HG02884 (cell line): ENCODE measurements at regions not wholly inside any gene's neighbourhood (a gene's known extent, or its start where the extent isn't known, plus 50 kb on each side); places are given as distances from the start of the nearest gene placed in this dataset.
"Not testable (repeated sequence)": the region's sequence is repeated elsewhere in the genome, so short reads cannot be mapped to it uniquely, and the experiment has no call there.

Experiments
- ATAC-seq: cut with Tn5 transposase; IDR thresholded peaks from one replicate; pipeline ENCODE4 v1.9.1; 2021; ENCODE audit warnings: mild to moderate bottlenecking, moderate library complexity; ENCODE audit not compliant: unreplicated experiment

- ATAC-seq = peak; percentile 88
Observed at GRCh38 chr18:14190776-14191442, 58.7 kb upstream of the ZNF519 start.

GRCh38 chr18:14189858-14190257 lies 57.6 kb upstream of the ZNF519 start:
- no peak for ATAC-seq

GRCh38 chr18:14188751-14189406 lies 56.6 kb upstream of the ZNF519 start:
- ATAC-seq = not testable (repeated sequence)
